ENCODE measurements at regions not wholly inside any gene's neighbourhood (a gene's known extent, or its start where the extent isn't known, plus 50 kb on each side); places are given as distances from the start of the nearest gene placed in this dataset.
"Not testable (repeated sequence)": the region's sequence is repeated elsewhere in the genome, so short reads cannot be mapped to it uniquely, and the experiment has no call there.

GRCh38 chr16:88192601-88193000 lies 190.2 kb upstream of the ZNF469 start:
- no peak overlapping the region for H3K27ac ChIP-seq
- H3K4me1 ChIP-seq (replicated peaks), result no peaks in the 10 kb centered on the region
- WGBS, result 83% methylated on average over 1 of the region's 1 CpG
- no peak for TF ChIP-seq POLR2AphosphoS5 (IDR thresholded peaks at IDR 0.05)
- no peak for TF ChIP-seq POLR2A (IDR thresholded peaks at IDR 0.05)
- TF ChIP-seq CTCF (IDR thresholded peaks at IDR 0.05), result no peak
- no peaks in the 10 kb centered on the region for H3K36me3 ChIP-seq
- H3K9me3 ChIP-seq, result no peaks in the 10 kb centered on the region
- no peak for DNase-seq (ENCODE audit: low spot score)
- intact Hi-C loops (cut with DNase I), result no loop called here
- no peak overlapping the region for H3K4me3 ChIP-seq
- H3K27me3 ChIP-seq (replicated peaks; ENCODE audit: insufficient read depth), result no peaks in the 10 kb centered on the region

- H3K36me3 ChIP-seq; H3K9me3 ChIP-seq; H3K4me1 ChIP-seq (replicated peaks); H3K27ac ChIP-seq; H3K4me3 ChIP-seq; H3K27me3 ChIP-seq (replicated peaks; ENCODE audit: insufficient read depth): not testable (repeated sequence)
- WGBS, result 33% methylated on average over 15 of the region's 15 CpGs
- peak; percentile 10 for TF ChIP-seq POLR2AphosphoS5 (IDR thresholded peaks at IDR 0.05)
- TF ChIP-seq CTCF (IDR thresholded peaks at IDR 0.05), result peak; percentile 39 to 86 (median 72)
- peak; percentile 51 for DNase-seq (ENCODE audit: low spot score)
- intact Hi-C loops (cut with DNase I), result loop anchor here (2.0 kb wide), 1 partner anchor 243 kb away; no protein-coding TSS in a partner anchor
These were observed 188.9 kb upstream of the ZNF469 start for GRCh38 chr16:88193706-88194396.

- no peak for DNase-seq (ENCODE audit: low spot score)
- WGBS, result 58% methylated on average over 47 of the region's 47 CpGs
- no peak overlapping the region for H3K4me3 ChIP-seq
- no peak overlapping the region for H3K27ac ChIP-seq
- no peaks in the 10 kb centered on the region for H3K36me3 ChIP-seq
- intact Hi-C loops (cut with DNase I), result loop anchor here (2.0 to 5.0 kb wide), 2 partner anchors 188 to 242 kb away; partner anchors contain the start of gene ZNF469
- TF ChIP-seq POLR2AphosphoS5 (IDR thresholded peaks at IDR 0.05), result no peak
- no peak for TF ChIP-seq POLR2A (IDR thresholded peaks at IDR 0.05)
- peak in 1 of 4 experiments; percentile 2 for TF ChIP-seq CTCF (IDR thresholded peaks at IDR 0.05)
- H3K9me3 ChIP-seq, result no peaks in the 10 kb centered on the region
- H3K27me3 ChIP-seq (replicated peaks; ENCODE audit: insufficient read depth), result no peaks in the 10 kb centered on the region
- no peaks in the 10 kb centered on the region for H3K4me1 ChIP-seq (replicated peaks)
These were observed 188.1 kb upstream of the ZNF469 start for GRCh38 chr16:88194397-88195268.

- Histone ChIP-seq H3K9me3 (no peaks in the 10 kb centered on the region), H3K4me1 (replicated peaks) (no peaks in the 10 kb centered on the region), H3K27me3 (replicated peaks; ENCODE audit: insufficient read depth) (no peaks in the 10 kb centered on the region), H3K36me3 (no peaks in the 10 kb centered on the region), H3K27ac (no peak overlapping the region), H3K4me3 (no peak overlapping the region)
- intact Hi-C loops (cut with DNase I), result loop anchor here (2.0 to 5.0 kb wide), 2 partner anchors 187 to 242 kb away; partner anchors contain the start of gene ZNF469
- DNase-seq (ENCODE audit: low spot score), result no peak
- WGBS, result 74% methylated on average over 10 of the region's 10 CpGs
- TF ChIP-seq POLR2A (IDR thresholded peaks at IDR 0.05), result no peak
- TF ChIP-seq POLR2AphosphoS5 (IDR thresholded peaks at IDR 0.05), result no peak
- TF ChIP-seq CTCF (IDR thresholded peaks at IDR 0.05), result no peak
These were observed 187.5 kb upstream of the ZNF469 start for GRCh38 chr16:88195269-88195705.

Measured in prostate gland (tissue), 2 donors.